ENCODE measurements at regions not wholly inside any gene's neighbourhood (a gene's known extent, or its start where the extent isn't known, plus 50 kb on each side); places are given as distances from the start of the nearest gene placed in this dataset.

DNA sequence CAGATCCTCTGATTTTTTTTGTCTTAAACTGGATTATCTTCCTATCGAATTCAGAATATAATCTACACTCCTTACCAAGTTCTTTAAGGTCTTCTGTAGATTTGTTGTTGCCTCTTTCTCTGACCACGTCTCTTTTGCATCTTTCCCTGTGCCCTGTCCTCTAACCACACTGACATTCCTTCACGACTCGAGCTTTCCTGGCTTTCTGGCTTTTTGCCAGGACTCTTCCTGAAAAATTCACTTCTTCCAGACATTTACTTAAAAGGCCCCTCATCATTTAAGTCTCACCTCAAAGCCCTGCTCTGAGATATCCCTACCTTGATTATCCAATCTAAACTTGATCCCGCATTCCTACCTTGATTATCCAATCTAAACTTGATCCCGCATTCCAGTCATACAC is 422.3 kb upstream of the DCN start:
- no peaks in the 10 kb centered on the region for H3K4me1 Mint-ChIP-seq

DNA sequence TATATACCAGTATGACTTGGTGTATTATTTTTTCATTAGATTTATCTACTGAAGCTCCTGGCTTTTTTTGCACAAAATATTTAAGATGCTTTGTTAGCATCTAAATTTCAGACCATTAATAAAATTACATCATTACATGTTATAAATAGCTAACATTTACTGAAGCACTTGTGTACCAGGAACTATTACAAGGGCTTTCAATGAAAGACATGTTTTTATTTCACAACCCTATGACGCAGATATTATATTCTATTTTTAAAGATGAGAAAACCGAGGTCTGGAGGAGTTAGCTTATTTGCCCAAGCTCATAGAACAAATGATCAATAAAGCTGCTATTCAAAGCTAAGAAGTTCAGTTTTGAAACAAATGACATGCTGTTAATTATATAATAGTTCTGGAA is 420.4 kb upstream of the DCN start:
- Mint-ChIP-seq H3K4me3 (no peak overlapping the region), H3K27ac (no peak overlapping the region), H3K9me3 (ENCODE audit: insufficient read depth) (peaks cover 4% of the 10 kb centered on the region), H3K4me1 (no peaks in the 10 kb centered on the region), H3K27me3 (peaks cover 16% of the 10 kb centered on the region)
- Histone ChIP-seq H3K27ac (ENCODE audit: low read length in 2 of 2) (no peak overlapping the region), H3K36me3 (replicated peaks in 1 of 2; ENCODE audit: control extremely low read depth in 1 of 2, control insufficient read depth in 1 of 2, extremely low read depth in 1 of 2, insufficient read depth in 2 of 2, low read length in 1 of 2) (no peaks in the 10 kb centered on the region), H3K4me3 (ENCODE audit: control extremely low read depth in 1 of 5, extremely low read depth in 1 of 5, insufficient read depth in 1 of 5, low read depth in 2 of 5, low read length in 4 of 5) (no peak overlapping the region), H2AFZ (ENCODE audit: insufficient read depth, low read depth, low read length, poor library complexity, severe bottlenecking) (no peak overlapping the region), H3K27me3 (replicated peaks in 1 of 4; ENCODE audit: control extremely low read depth in 1 of 4, control insufficient read depth in 3 of 4, insufficient read depth in 4 of 4, low read length in 3 of 4) (peaks cover 0 to 4% (median 0%) of the 10 kb centered on the region in 4 experiments), H3K79me2 (ENCODE audit: control insufficient read depth, insufficient read depth, low read length) (no peaks in the 10 kb centered on the region), H3K9me3 (ENCODE audit: control extremely low read depth in 1 of 3, control insufficient read depth in 2 of 3, insufficient read depth in 1 of 3, low read length in 2 of 3) (peaks cover 0 to 3% (median 0%) of the 10 kb centered on the region in 3 donors), H3K9ac (ENCODE audit: low read length) (no peak overlapping the region), H3K4me2 (replicated peaks; ENCODE audit: low read depth, low read length, poor library complexity, severe bottlenecking) (no peak overlapping the region), H3K4me1 (ENCODE audit: control insufficient read depth in 2 of 2, insufficient read depth in 2 of 2, low read length in 2 of 2) (no peaks in the 10 kb centered on the region), H4K20me1 (ENCODE audit: control insufficient read depth, insufficient read depth, low read length, poor library complexity, severe bottlenecking) (no peaks in the 10 kb centered on the region)
- ATAC-seq (ENCODE audit: low read depth) (no peak), DNase-seq (no peak)
- CTCF ChIA-PET, result interaction anchor here (0.8 to 1.3 kb wide), 2 partner anchors 23 to 36 kb away, joined by 3 read pairs; no protein-coding TSS in a partner anchor
- POLR2A ChIA-PET, result no interaction called here
- intact Hi-C loops (cut with micrococcal nuclease), result no loop called here
- WGBS (ENCODE audit: insufficient coverage), result no CpG with 5 or more reads among the region's 2 CpGs
- TF ChIP-seq EZH2 (IDR thresholded peaks at IDR 0.05; ENCODE audit: borderline replicate concordance, insufficient read depth, low read depth, low read length, poor library complexity, severe bottlenecking), result no peak
- TF ChIP-seq, protein P1, sequence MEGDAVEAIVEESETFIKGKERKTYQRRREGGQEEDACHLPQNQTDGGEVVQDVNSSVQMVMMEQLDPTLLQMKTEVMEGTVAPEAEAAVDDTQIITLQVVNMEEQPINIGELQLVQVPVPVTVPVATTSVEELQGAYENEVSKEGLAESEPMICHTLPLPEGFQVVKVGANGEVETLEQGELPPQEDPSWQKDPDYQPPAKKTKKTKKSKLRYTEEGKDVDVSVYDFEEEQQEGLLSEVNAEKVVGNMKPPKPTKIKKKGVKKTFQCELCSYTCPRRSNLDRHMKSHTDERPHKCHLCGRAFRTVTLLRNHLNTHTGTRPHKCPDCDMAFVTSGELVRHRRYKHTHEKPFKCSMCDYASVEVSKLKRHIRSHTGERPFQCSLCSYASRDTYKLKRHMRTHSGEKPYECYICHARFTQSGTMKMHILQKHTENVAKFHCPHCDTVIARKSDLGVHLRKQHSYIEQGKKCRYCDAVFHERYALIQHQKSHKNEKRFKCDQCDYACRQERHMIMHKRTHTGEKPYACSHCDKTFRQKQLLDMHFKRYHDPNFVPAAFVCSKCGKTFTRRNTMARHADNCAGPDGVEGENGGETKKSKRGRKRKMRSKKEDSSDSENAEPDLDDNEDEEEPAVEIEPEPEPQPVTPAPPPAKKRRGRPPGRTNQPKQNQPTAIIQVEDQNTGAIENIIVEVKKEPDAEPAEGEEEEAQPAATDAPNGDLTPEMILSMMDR (IDR thresholded peaks at IDR 0.05), result no peak

More for the DNA sequence above, 422.3 kb upstream of the DCN start:
- Histone ChIP-seq H3K4me3 (ENCODE audit: control extremely low read depth in 1 of 5, extremely low read depth in 1 of 5, insufficient read depth in 1 of 5, low read depth in 2 of 5, low read length in 4 of 5) (no peak overlapping the region), H3K36me3 (replicated peaks in 1 of 2; ENCODE audit: control extremely low read depth in 1 of 2, control insufficient read depth in 1 of 2, extremely low read depth in 1 of 2, insufficient read depth in 2 of 2, low read length in 1 of 2) (no peaks in the 10 kb centered on the region), H3K9me3 (ENCODE audit: control extremely low read depth in 1 of 3, control insufficient read depth in 2 of 3, insufficient read depth in 1 of 3, low read length in 2 of 3) (no peaks in the 10 kb centered on the region), H4K20me1 (ENCODE audit: control insufficient read depth, insufficient read depth, low read length, poor library complexity, severe bottlenecking) (no peaks in the 10 kb centered on the region), H3K79me2 (ENCODE audit: control insufficient read depth, insufficient read depth, low read length) (no peaks in the 10 kb centered on the region), H3K9ac (ENCODE audit: low read length) (no peak overlapping the region), H3K27me3 (replicated peaks in 1 of 4; ENCODE audit: control extremely low read depth in 1 of 4, control insufficient read depth in 3 of 4, insufficient read depth in 4 of 4, low read length in 3 of 4) (peaks cover 0 to 4% (median 0%) of the 10 kb centered on the region in 4 experiments), H3K4me1 (ENCODE audit: control insufficient read depth in 2 of 2, insufficient read depth in 2 of 2, low read length in 2 of 2) (no peaks in the 10 kb centered on the region), H3K4me2 (replicated peaks; ENCODE audit: low read depth, low read length, poor library complexity, severe bottlenecking) (no peak overlapping the region), H2AFZ (ENCODE audit: insufficient read depth, low read depth, low read length, poor library complexity, severe bottlenecking) (no peak overlapping the region), H3K27ac (ENCODE audit: low read length in 2 of 2) (no peak overlapping the region)
- Mint-ChIP-seq H3K27ac (no peak overlapping the region), H3K27me3 (peaks cover 16% of the 10 kb centered on the region), H3K4me3 (no peak overlapping the region), H3K9me3 (ENCODE audit: insufficient read depth) (no peaks in the 10 kb centered on the region)
- 73% methylated on average over 3 of the region's 6 CpGs for WGBS (ENCODE audit: insufficient coverage)
- intact Hi-C loops (cut with micrococcal nuclease), result no loop called here
- ChIA-PET POLR2A (no interaction called here), CTCF (no interaction called here)
- DNase-seq (no peak), ATAC-seq (ENCODE audit: low read depth) (no peak)
- TF ChIP-seq, protein P1 (IDR thresholded peaks at IDR 0.05), result no peak
- TF ChIP-seq EZH2 (IDR thresholded peaks at IDR 0.05; ENCODE audit: borderline replicate concordance, insufficient read depth, low read depth, low read length, poor library complexity, severe bottlenecking), result no peak
